GM18505 (cell line): ENCODE measurements at regions not wholly inside any gene's neighbourhood (a gene's known extent, or its start where the extent isn't known, plus 50 kb on each side); places are given as distances from the start of the nearest gene placed in this dataset.

Experiments
- ATAC-seq: cut with Tn5 transposase; IDR thresholded peaks from one replicate; pipeline ENCODE4 v1.9.1; 2021; ENCODE audit not compliant: unreplicated experiment
- POLR2A ChIP-seq: IDR thresholded peaks from 4 replicates; pipeline ENCODE4 v1.6.1; 2011; ENCODE audit warnings: borderline replicate concordance; ENCODE audit not compliant: insufficient read depth, insufficient read length; ENCODE audit errors: extremely low read depth

GRCh38 chr5:106956886-106957285, 713.9 kb downstream of the EFNA5 start:
- ATAC-seq = no peak
- no peak for TF ChIP-seq POLR2A

DNA sequence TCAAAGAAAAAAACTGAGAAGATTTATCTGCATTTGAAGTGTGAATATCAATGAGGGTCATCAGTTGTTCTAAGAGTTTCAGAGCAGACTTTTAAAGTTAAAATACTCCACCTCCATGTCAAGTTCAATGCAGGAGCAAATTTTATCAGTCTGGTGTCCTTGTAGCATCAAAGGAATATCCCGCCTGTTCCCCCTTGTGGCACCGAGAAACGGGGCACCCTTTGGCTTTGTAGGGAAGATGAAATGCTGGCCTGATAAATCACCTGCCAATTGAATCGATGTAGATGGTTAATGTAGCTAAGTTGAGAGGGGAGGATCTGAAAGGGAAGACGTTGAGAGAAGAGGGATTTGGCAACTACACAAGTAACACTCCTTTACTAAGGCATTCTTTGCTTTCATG, 714.5 kb downstream of the EFNA5 start:
- no peak for ATAC-seq

GRCh38 chr5:106940986-106941385, 729.8 kb downstream of the EFNA5 start:
- ATAC-seq = no peak
- TF ChIP-seq POLR2A = no peak

More for the DNA sequence above, 714.5 kb downstream of the EFNA5 start:
- TF ChIP-seq POLR2A = no peak

DNA sequence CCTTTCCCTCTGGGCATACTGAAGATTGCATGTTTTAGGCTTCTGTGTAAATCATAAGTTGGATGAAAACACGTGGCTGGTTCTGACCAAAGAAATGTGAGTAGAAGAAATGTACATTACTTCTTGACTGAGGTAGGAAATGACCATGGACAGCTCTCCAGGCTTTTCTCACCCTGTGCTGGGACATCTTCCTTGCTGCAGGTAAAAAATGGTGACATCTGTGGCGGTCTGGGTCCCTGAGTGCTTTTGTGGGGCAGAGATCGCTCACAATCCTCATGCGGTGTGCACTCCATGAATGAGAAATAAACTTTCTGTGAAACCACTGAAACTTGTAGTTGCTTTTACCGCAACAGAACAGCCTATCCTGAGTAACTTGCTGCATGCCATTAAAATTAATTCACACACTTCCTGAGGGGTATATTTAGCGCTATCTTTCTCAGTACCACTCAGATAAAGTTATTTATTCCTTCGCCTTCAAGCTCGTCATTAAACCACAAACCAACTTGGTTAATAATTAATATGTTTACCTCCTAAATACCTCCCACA, 730.4 kb downstream of the EFNA5 start:
- no peak for TF ChIP-seq POLR2A
- no peak for ATAC-seq

DNA sequence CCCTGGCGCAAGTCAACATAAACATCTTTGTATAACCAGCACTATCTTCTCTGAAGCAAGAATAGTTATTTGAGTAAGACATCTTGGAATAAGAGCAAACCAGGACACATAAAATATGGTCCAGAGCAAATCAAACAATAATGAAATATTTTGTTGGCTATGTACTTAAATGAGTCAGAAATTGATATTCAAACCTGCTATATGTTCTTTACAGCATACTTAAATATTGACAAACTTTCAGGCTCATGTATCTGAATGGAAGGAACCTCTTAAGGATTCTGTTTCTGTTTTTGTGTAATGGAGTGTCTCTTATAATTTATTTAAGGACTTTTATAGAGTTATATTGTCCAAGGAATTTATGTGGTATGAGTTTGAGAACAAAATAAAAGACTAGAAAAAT, 747.3 kb downstream of the EFNA5 start:
- no peak for TF ChIP-seq POLR2A
- ATAC-seq = no peak

DNA sequence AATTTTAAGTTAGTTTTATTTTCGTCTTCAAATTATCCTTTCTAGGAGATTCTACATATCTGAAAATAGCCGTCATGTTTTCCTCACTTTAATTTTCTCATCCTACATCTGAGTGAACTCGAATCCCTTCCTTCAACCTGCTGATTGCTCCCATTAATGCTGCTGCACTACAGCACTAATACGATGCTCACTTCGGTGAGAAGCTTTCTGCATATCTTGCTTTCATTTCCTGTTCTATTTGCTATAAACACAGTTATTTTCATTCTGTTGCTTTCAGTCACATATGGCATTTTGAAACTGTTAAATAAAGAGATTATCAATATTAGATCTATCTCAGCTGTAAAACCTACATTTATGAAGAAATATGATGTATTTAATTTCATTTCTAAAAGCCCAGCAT, 749.2 kb downstream of the EFNA5 start:
- no peak for TF ChIP-seq POLR2A
- ATAC-seq = no peak

GRCh38 chr5:106910486-106910885, 760.3 kb downstream of the EFNA5 start:
- no peak for ATAC-seq
- no peak for TF ChIP-seq POLR2A

DNA sequence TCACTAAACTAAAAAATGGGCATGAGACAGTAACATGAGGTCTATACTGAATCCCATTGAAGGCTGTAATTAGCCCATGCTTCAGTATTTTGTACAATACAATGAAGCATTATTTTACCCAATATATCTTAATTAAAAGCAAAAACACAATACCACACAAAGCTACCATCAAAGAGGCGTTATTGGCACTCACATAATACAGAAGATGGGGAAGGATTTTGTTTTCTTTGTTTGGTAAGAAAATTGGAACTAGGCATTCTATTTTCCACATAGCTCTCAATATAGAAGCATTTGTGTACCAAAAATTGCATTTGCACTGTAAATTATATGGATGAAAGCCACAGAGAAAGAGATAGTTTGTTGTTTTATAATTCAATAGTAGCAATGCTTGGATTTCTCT, 761.0 kb downstream of the EFNA5 start:
- ATAC-seq = no peak
- TF ChIP-seq POLR2A = no peak

- TF ChIP-seq POLR2A = no peak
- ATAC-seq = no peak
Measured at GRCh38 chr5:106907979-106908378, 762.8 kb downstream of the EFNA5 start.

GRCh38 chr5:106906199-106906598, 764.5 kb downstream of the EFNA5 start:
- ATAC-seq = no peak
- TF ChIP-seq POLR2A = no peak

GRCh38 chr5:106894964-106895363, 775.8 kb downstream of the EFNA5 start:
- TF ChIP-seq POLR2A = no peak
- no peak for ATAC-seq

DNA sequence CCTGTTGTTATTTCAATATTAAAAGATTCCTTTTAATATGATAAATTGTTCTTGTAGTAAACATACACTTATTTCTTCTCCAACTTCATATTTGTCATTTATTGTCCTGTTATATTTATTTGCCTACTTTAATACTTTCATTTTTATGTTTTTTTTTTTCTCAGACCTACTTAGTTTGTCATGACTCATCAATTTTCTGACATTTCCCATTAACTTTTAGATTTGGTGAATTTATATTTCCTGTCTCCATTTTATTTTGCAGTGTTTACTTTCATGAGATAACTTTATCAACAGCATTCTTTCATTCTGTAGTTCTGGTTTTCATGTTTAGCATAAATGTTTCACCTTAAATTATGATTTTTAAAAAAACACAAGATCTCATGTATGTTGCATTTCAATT, 788.7 kb downstream of the EFNA5 start:
- ATAC-seq = no peak
- TF ChIP-seq POLR2A = no peak

GRCh38 chr5:106880656-106881055, 790.1 kb downstream of the EFNA5 start:
- no peak for ATAC-seq
- no peak for TF ChIP-seq POLR2A

GRCh38 chr5:106877881-106878280, 792.9 kb downstream of the EFNA5 start:
- ATAC-seq = no peak
- no peak for TF ChIP-seq POLR2A

GRCh38 chr5:106876665-106877194, 794.0 kb downstream of the EFNA5 start:
- no peak for ATAC-seq
- TF ChIP-seq POLR2A = no peak

DNA sequence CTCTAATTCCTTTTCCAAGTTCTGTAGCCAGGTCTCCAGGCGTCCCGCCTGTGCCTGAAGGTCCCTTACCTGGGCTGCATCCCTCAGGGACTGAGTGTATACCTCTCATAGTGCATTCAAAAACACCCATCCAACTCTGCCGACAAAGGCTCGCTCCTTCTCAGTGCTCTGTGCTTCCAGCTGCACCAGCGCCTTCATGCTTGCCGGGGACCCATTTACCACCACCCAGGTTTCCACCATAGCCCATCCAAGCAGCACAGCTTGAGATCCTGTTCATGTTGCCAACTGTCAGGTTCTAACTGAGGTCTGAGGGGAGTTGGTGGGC, 794.5 kb downstream of the EFNA5 start:
- TF ChIP-seq POLR2A = no peak
- ATAC-seq = no peak

DNA sequence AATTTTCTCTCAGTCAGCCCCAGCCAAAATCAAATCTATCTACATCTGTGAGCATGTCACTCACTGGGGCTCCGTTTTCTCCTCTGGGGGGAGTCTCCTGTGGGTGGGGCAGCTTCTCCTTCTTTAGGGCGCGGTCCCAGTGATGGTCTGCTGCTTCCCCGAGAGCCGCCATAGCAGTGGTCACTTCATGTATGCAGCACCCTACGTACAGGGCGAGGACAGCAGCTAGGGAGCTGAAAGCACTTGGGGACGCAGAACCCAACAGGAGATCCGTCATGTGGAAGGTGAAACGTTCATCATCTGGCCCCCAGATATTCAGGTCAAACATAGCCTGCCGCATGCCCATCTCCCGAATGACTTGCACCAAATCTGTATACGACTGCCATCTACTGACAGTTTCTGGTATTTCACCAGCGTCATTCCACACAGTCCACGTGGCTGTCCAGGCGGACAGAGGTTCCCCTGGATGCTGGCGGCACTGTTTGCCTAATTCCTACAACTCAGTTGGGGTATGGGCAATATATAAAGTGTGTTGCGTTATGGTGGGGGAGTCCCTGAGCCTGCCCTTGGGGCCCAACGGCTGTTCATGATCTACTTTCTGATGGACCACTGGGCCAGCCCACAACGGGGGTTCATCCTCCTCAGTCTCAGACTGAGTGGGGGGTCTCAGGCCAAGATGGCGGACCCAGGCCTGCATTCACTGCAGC, 795.0 kb downstream of the EFNA5 start:
- TF ChIP-seq POLR2A = no peak
- peak; percentile 71 for ATAC-seq
